ENCODE measurements at regions not wholly inside any gene's neighbourhood (a gene's known extent, or its start where the extent isn't known, plus 50 kb on each side); places are given as distances from the start of the nearest gene placed in this dataset.
"Not testable (repeated sequence)": the region's sequence is repeated elsewhere in the genome, so short reads cannot be mapped to it uniquely, and the experiment has no call there.

- Mint-ChIP-seq H3K27me3 (ENCODE audit: low read depth) (no peaks in the 10 kb centered on the region), H3K4me1 (ENCODE audit: low read depth) (peaks cover 15% of the 10 kb centered on the region), H3K27ac (peak overlapping the region; percentile 88), H3K36me3 (ENCODE audit: low read depth) (no peaks in the 10 kb centered on the region), H3K4me3 (peak overlapping the region; percentile 77), H3K9me3 (peaks cover 5% of the 10 kb centered on the region)
Observed at GRCh38 chrX:40933132-40933705, 152.0 kb upstream of the USP9X start.

GRCh38 chrX:40933706-40934425 is 151.4 kb upstream of the USP9X start:
- Mint-ChIP-seq H3K36me3 (ENCODE audit: low read depth) (no peaks in the 10 kb centered on the region), H3K4me1 (ENCODE audit: low read depth) (peaks cover 15% of the 10 kb centered on the region), H3K9me3 (no peaks in the 10 kb centered on the region), H3K27ac (peak overlapping the region; percentile 88), H3K4me3 (peak overlapping the region; percentile 77), H3K27me3 (ENCODE audit: low read depth) (no peaks in the 10 kb centered on the region)

- Mint-ChIP-seq H3K9me3 (no peaks in the 10 kb centered on the region), H3K36me3 (ENCODE audit: low read depth) (no peaks in the 10 kb centered on the region), H3K4me1 (ENCODE audit: low read depth) (peaks cover 14% of the 10 kb centered on the region), H3K4me3 (no peak overlapping the region), H3K27me3 (ENCODE audit: low read depth) (no peaks in the 10 kb centered on the region), H3K27ac (no peak overlapping the region)
Observed at GRCh38 chrX:40936827-40937226, 148.4 kb upstream of the USP9X start.

- H3K27ac Mint-ChIP-seq: no peak overlapping the region
- H3K4me3 Mint-ChIP-seq: no peak overlapping the region
- no peaks in the 10 kb centered on the region for H3K27me3 Mint-ChIP-seq (ENCODE audit: low read depth)
- H3K4me1 Mint-ChIP-seq (ENCODE audit: low read depth): peaks cover 6% of the 10 kb centered on the region
- H3K9me3 Mint-ChIP-seq: no peaks in the 10 kb centered on the region
- H3K36me3 Mint-ChIP-seq (ENCODE audit: low read depth): no peaks in the 10 kb centered on the region
Observed at GRCh38 chrX:40938423-40938822, 146.8 kb upstream of the USP9X start.

GRCh38 chrX:40943093-40943641 is 142.1 kb upstream of the USP9X start:
- no peaks in the 10 kb centered on the region for H3K9me3 Mint-ChIP-seq
- H3K27me3 Mint-ChIP-seq (ENCODE audit: low read depth): no peaks in the 10 kb centered on the region
- no peaks in the 10 kb centered on the region for H3K4me1 Mint-ChIP-seq (ENCODE audit: low read depth)
- H3K4me3 Mint-ChIP-seq: no peak overlapping the region
- H3K36me3 Mint-ChIP-seq (ENCODE audit: low read depth): no peaks in the 10 kb centered on the region
- no peak overlapping the region for H3K27ac Mint-ChIP-seq

- no peaks in the 10 kb centered on the region for H3K27me3 Mint-ChIP-seq (ENCODE audit: low read depth)
- no peaks in the 10 kb centered on the region for H3K4me1 Mint-ChIP-seq (ENCODE audit: low read depth)
- no peaks in the 10 kb centered on the region for H3K36me3 Mint-ChIP-seq (ENCODE audit: low read depth)
- H3K27ac Mint-ChIP-seq: no peak overlapping the region
- H3K9me3 Mint-ChIP-seq: no peaks in the 10 kb centered on the region
- H3K4me3 Mint-ChIP-seq: no peak overlapping the region
Observed at GRCh38 chrX:40945361-40945713, 139.9 kb upstream of the USP9X start.

- Mint-ChIP-seq H3K4me3 (no peak overlapping the region), H3K27me3 (ENCODE audit: low read depth) (no peaks in the 10 kb centered on the region), H3K9me3 (peaks cover 6% of the 10 kb centered on the region), H3K27ac (no peak overlapping the region), H3K4me1 (ENCODE audit: low read depth) (peaks cover 5% of the 10 kb centered on the region), H3K36me3 (ENCODE audit: low read depth) (no peaks in the 10 kb centered on the region)
Observed at GRCh38 chrX:40947276-40947675, 138.0 kb upstream of the USP9X start.

- H3K9me3 Mint-ChIP-seq: peaks cover 6% of the 10 kb centered on the region
- H3K4me1 Mint-ChIP-seq (ENCODE audit: low read depth): peaks cover 10% of the 10 kb centered on the region
- H3K27ac Mint-ChIP-seq: no peak overlapping the region
- no peaks in the 10 kb centered on the region for H3K27me3 Mint-ChIP-seq (ENCODE audit: low read depth)
- no peak overlapping the region for H3K4me3 Mint-ChIP-seq
- H3K36me3 Mint-ChIP-seq (ENCODE audit: low read depth): no peaks in the 10 kb centered on the region
Observed at GRCh38 chrX:40949071-40949470, 136.2 kb upstream of the USP9X start.

GRCh38 chrX:40950546-40950945 is 134.7 kb upstream of the USP9X start:
- H3K4me1 Mint-ChIP-seq (ENCODE audit: low read depth): peaks cover 10% of the 10 kb centered on the region
- H3K36me3 Mint-ChIP-seq (ENCODE audit: low read depth): no peaks in the 10 kb centered on the region
- no peak overlapping the region for H3K4me3 Mint-ChIP-seq
- H3K27ac Mint-ChIP-seq: no peak overlapping the region
- peaks cover 6% of the 10 kb centered on the region for H3K9me3 Mint-ChIP-seq
- no peaks in the 10 kb centered on the region for H3K27me3 Mint-ChIP-seq (ENCODE audit: low read depth)

- H3K4me3 Mint-ChIP-seq; H3K9me3 Mint-ChIP-seq; H3K27ac Mint-ChIP-seq; H3K27me3 Mint-ChIP-seq (ENCODE audit: low read depth); H3K4me1 Mint-ChIP-seq (ENCODE audit: low read depth); H3K36me3 Mint-ChIP-seq (ENCODE audit: low read depth): not testable (repeated sequence)
Observed at GRCh38 chrX:40951407-40951806, 133.8 kb upstream of the USP9X start.

- peaks cover 6% of the 10 kb centered on the region for H3K9me3 Mint-ChIP-seq
Observed at GRCh38 chrX:40952855-40953254, 132.4 kb upstream of the USP9X start.

GRCh38 chrX:40953369-40953768 is 131.9 kb upstream of the USP9X start:
- Mint-ChIP-seq H3K27ac (peak overlapping the region; percentile 45), H3K9me3 (peaks cover 6% of the 10 kb centered on the region)

More at GRCh38 chrX:40952855-40953254, 132.4 kb upstream of the USP9X start:
- Mint-ChIP-seq H3K4me3 (peak overlapping the region; percentile 17), H3K36me3 (ENCODE audit: low read depth) (no peaks in the 10 kb centered on the region), H3K4me1 (ENCODE audit: low read depth) (peaks cover 10% of the 10 kb centered on the region), H3K27me3 (ENCODE audit: low read depth) (no peaks in the 10 kb centered on the region), H3K27ac (peak overlapping the region; percentile 45)

GRCh38 chrX:40960041-40960440 is 125.2 kb upstream of the USP9X start:
- Mint-ChIP-seq H3K36me3 (ENCODE audit: low read depth) (no peaks in the 10 kb centered on the region), H3K9me3 (peaks cover 6% of the 10 kb centered on the region), H3K4me3 (no peak overlapping the region), H3K4me1 (ENCODE audit: low read depth) (no peaks in the 10 kb centered on the region), H3K27ac (no peak overlapping the region), H3K27me3 (ENCODE audit: low read depth) (no peaks in the 10 kb centered on the region)

More at GRCh38 chrX:40953369-40953768, 131.9 kb upstream of the USP9X start:
- H3K4me1 Mint-ChIP-seq (ENCODE audit: low read depth): peaks cover 10% of the 10 kb centered on the region
- H3K27me3 Mint-ChIP-seq (ENCODE audit: low read depth): no peaks in the 10 kb centered on the region
- no peak overlapping the region for H3K4me3 Mint-ChIP-seq
- H3K36me3 Mint-ChIP-seq (ENCODE audit: low read depth): no peaks in the 10 kb centered on the region

- Mint-ChIP-seq H3K27me3 (ENCODE audit: low read depth) (no peaks in the 10 kb centered on the region), H3K4me1 (ENCODE audit: low read depth) (no peaks in the 10 kb centered on the region), H3K27ac (no peak overlapping the region), H3K4me3 (no peak overlapping the region), H3K36me3 (ENCODE audit: low read depth) (no peaks in the 10 kb centered on the region), H3K9me3 (peaks cover 6% of the 10 kb centered on the region)
Observed at GRCh38 chrX:40962793-40963407, 122.3 kb upstream of the USP9X start.

GRCh38 chrX:40964008-40964407 is 121.2 kb upstream of the USP9X start:
- Mint-ChIP-seq H3K27ac (no peak overlapping the region), H3K9me3 (peaks cover 6% of the 10 kb centered on the region), H3K27me3 (ENCODE audit: low read depth) (no peaks in the 10 kb centered on the region), H3K4me1 (ENCODE audit: low read depth) (no peaks in the 10 kb centered on the region), H3K4me3 (no peak overlapping the region), H3K36me3 (ENCODE audit: low read depth) (no peaks in the 10 kb centered on the region)

Data from T-helper 1 cell treated with Interleukin-12 subunit alpha and Interleukin-12 subunit beta and Interleukin-4 antibody, amounts not matched to agents 30 μg/mL and 1 μg/mL, for 36 hours (primary cell).